Hepatocyte (in vitro differentiated cells): ENCODE measurements at regions not wholly inside any gene's neighbourhood (a gene's known extent, or its start where the extent isn't known, plus 50 kb on each side); places are given as distances from the start of the nearest gene placed in this dataset.

Source experiments
- CTCF ChIP-seq: fragments of 200-600 bp; sonication (generic); IDR thresholded peaks from 2 replicates; pipeline ENCODE4 v1.5.1; 2016; ENCODE audit warnings: antibody characterized with exemption, mild to moderate bottlenecking; ENCODE audit not compliant: poor library complexity
- EZH2 ChIP-seq: fragments of 200-600 bp; sonication (generic); IDR thresholded peaks from 2 replicates; pipeline ENCODE4 v1.6.1; 2016; ENCODE audit warnings: antibody characterized with exemption, mild to moderate bottlenecking, borderline replicate concordance
- EZH2phosphoT487 ChIP-seq: fragments of 200-600 bp; sonication (generic); IDR thresholded peaks from one replicate; pipeline ENCODE4 v1.6.1; 2018; ENCODE audit warnings: antibody characterized with exemption, mild to moderate bottlenecking, low read depth, moderate library complexity; ENCODE audit not compliant: unreplicated experiment, severe bottlenecking

GRCh38 chr11:45094958-45095690 is 51.3 kb upstream of the PRDM11 start:
- TF ChIP-seq CTCF (no peak), EZH2 (no peak), EZH2phosphoT487 (no peak)
